Tibial nerve (tissue), 4 donors: ENCODE measurements at regions not wholly inside any gene's neighbourhood (a gene's known extent, or its start where the extent isn't known, plus 50 kb on each side); places are given as distances from the start of the nearest gene placed in this dataset.

Experiments
- EP300 ChIP-seq, 2 donors: sonication (generic); formaldehyde crosslinking; IDR thresholded peaks; one replicate each; pipeline ENCODE4 v1.6.1; 2017; ENCODE audit warnings: antibody characterized with exemption in 2 of 2, mild to moderate bottlenecking in 1 of 2
- POLR2A ChIP-seq, 2 donors: fragments of 450-650 bp; IDR thresholded peaks; one replicate each; pipeline ENCODE4 v1.6.1; 2017; ENCODE audit warnings: antibody characterized with exemption in 2 of 2, mild to moderate bottlenecking in 2 of 2, moderate library complexity in 2 of 2
- TF ChIP-seq, protein P1 (sequence below), 5 experiments: fragments of 200-600 bp in 3 of 5; fragments of 450-650 bp in 2 of 5; sonication (generic) in 3 of 5; IDR thresholded peaks; one replicate each; pipeline ENCODE4 v1.5.1; 2016 to 2019; ENCODE audit warnings: antibody characterized with exemption in 5 of 5, mild to moderate bottlenecking in 3 of 5, moderate library complexity in 2 of 5

DNA sequence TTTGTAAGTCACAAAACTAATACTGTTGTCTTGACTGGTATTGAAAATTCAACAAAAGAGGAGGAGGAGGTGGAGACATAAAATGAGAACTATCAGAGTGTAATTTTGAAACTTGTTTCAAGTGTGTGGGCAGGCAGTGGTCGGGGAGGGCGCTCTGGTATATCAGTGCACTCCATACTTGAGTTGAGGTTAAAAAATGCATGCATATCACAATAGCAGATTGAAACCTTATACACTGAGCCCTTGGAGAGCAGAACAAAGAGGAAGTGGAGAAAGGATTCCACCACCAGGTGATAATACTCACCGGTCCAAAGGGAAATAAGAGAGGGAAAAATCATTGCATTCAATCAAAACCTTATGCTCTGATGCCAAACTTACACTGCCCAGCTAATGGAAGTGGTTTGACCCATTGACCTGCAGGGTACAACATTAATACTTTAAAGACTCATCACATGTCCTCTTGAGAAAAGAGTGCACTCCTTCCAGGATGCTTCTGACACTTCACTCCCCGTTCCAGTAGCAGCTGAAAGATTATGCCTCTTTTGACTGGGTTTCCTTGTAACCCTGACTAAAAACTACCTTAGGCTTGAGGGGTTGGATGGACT, 79.5 kb upstream of the FAM169A start:
- TF ChIP-seq, protein P1, sequence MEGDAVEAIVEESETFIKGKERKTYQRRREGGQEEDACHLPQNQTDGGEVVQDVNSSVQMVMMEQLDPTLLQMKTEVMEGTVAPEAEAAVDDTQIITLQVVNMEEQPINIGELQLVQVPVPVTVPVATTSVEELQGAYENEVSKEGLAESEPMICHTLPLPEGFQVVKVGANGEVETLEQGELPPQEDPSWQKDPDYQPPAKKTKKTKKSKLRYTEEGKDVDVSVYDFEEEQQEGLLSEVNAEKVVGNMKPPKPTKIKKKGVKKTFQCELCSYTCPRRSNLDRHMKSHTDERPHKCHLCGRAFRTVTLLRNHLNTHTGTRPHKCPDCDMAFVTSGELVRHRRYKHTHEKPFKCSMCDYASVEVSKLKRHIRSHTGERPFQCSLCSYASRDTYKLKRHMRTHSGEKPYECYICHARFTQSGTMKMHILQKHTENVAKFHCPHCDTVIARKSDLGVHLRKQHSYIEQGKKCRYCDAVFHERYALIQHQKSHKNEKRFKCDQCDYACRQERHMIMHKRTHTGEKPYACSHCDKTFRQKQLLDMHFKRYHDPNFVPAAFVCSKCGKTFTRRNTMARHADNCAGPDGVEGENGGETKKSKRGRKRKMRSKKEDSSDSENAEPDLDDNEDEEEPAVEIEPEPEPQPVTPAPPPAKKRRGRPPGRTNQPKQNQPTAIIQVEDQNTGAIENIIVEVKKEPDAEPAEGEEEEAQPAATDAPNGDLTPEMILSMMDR (IDR thresholded peaks at IDR 0.05) = no peak
- TF ChIP-seq EP300 (IDR thresholded peaks at IDR 0.05) (no peak), POLR2A (IDR thresholded peaks at IDR 0.05) (no peak)
